Osteocyte (in vitro differentiated cells): ENCODE measurements at regions not wholly inside any gene's neighbourhood (a gene's known extent, or its start where the extent isn't known, plus 50 kb on each side); places are given as distances from the start of the nearest gene placed in this dataset.
A peak's percentile ranks its signal among the peaks of the same experiment; 100 is the strongest.

Source experiments
- DNase-seq: peaks from one replicate; pipeline ENCODE4 v3.0.0; 2021; ENCODE audit warnings: mixed read lengths; ENCODE audit not compliant: unreplicated experiment; ENCODE audit errors: extremely low spot score
- H3K27ac Mint-ChIP-seq: one replicate; pipeline ENCODE4 v1.8.0; 2021; ENCODE audit warnings: mild to moderate bottlenecking, mixed read lengths; ENCODE audit not compliant: unreplicated experiment
- H3K27me3 Mint-ChIP-seq: one replicate; pipeline ENCODE4 v1.8.0; 2021; ENCODE audit warnings: mixed read lengths; ENCODE audit not compliant: unreplicated experiment
- H3K36me3 Mint-ChIP-seq: one replicate; pipeline ENCODE4 v1.8.0; 2021; ENCODE audit warnings: mixed read lengths; ENCODE audit not compliant: unreplicated experiment
- H3K4me1 Mint-ChIP-seq: one replicate; pipeline ENCODE4 v1.8.0; 2021; ENCODE audit warnings: mixed read lengths; ENCODE audit not compliant: unreplicated experiment
- H3K4me3 Mint-ChIP-seq: one replicate; pipeline ENCODE4 v1.8.0; 2021; ENCODE audit warnings: mild to moderate bottlenecking, moderate library complexity, mixed read lengths; ENCODE audit not compliant: unreplicated experiment
- H3K9me3 Mint-ChIP-seq: one replicate; pipeline ENCODE4 v1.8.0; 2021; ENCODE audit warnings: mixed read lengths; ENCODE audit not compliant: unreplicated experiment
- TF ChIP-seq, protein P1 (sequence below): fragments of 200-600 bp; sonication (generic); IDR thresholded peaks from 2 replicates; pipeline ENCODE4 v1.5.0; 2021; ENCODE audit warnings: antibody characterized with exemption, mild to moderate bottlenecking, moderate library complexity

DNA sequence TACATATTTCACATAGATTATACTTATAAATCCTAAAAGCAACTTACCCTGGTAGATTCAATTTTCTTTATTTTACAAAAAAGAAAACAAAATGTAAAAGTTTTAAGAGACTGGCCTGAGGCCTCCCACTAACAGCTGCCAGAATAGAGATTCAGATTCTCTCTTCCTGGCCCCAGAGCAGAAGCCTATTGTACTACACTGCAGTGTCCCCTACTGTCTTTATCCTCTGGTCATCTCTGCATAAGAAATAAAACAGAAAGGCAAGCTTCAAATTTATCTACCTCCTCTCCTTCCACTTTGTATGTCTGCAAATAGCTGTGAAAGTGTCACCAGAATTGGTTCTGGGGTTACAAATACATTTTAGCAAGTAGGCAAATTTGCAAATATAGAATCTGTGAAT, 1004.1 kb upstream of the PCDH9 start:
- no peak overlapping the region for H3K27ac Mint-ChIP-seq
- no peak overlapping the region for H3K4me3 Mint-ChIP-seq
- no peak for DNase-seq
- H3K27me3 Mint-ChIP-seq = no peaks in the 10 kb centered on the region
- H3K4me1 Mint-ChIP-seq = peaks cover 15% of the 10 kb centered on the region
- TF ChIP-seq, protein P1, sequence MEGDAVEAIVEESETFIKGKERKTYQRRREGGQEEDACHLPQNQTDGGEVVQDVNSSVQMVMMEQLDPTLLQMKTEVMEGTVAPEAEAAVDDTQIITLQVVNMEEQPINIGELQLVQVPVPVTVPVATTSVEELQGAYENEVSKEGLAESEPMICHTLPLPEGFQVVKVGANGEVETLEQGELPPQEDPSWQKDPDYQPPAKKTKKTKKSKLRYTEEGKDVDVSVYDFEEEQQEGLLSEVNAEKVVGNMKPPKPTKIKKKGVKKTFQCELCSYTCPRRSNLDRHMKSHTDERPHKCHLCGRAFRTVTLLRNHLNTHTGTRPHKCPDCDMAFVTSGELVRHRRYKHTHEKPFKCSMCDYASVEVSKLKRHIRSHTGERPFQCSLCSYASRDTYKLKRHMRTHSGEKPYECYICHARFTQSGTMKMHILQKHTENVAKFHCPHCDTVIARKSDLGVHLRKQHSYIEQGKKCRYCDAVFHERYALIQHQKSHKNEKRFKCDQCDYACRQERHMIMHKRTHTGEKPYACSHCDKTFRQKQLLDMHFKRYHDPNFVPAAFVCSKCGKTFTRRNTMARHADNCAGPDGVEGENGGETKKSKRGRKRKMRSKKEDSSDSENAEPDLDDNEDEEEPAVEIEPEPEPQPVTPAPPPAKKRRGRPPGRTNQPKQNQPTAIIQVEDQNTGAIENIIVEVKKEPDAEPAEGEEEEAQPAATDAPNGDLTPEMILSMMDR = peak; percentile 65
- H3K9me3 Mint-ChIP-seq = no peaks in the 10 kb centered on the region
- no peaks in the 10 kb centered on the region for H3K36me3 Mint-ChIP-seq

DNA sequence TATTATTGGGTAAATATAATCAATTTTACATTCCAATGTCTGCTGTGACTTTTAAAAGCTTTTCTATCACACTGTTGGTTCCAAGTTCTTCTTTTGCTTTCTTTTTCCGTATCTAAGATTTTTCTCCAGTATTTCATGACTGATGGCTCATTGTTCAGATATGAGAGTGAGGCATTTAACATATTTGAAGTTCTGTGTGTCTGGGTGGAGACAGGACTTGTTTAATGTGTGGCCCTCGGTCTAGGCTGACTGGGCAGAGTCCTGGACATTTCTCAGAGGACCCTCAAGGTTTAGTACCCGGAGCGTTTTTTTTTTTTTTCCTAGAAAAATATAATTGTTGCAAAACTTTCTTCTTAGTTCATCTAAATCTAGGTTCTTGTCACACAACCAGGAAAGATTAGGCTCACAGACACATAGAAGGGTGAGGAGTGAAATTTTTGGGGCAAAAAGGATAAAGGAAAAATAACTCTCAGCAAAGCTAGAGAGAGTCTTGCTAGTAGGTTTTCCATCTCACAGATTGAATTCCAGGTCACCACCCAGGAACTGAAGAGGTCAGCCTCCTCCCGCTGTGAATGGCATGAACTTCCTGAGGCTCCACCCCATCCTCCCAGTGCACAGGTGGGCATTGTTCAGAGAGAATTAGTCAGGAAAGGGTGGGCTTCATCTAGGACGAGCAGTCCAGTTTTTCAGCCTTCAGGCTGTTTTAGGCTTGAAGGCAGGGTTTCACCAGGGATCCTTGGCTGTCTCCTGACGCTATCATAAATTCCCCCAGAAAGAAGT, 1002.4 kb upstream of the PCDH9 start:
- Mint-ChIP-seq H3K9me3 (no peaks in the 10 kb centered on the region), H3K36me3 (no peaks in the 10 kb centered on the region), H3K27ac (peak overlapping the region; percentile 35), H3K4me1 (peaks cover 18% of the 10 kb centered on the region), H3K27me3 (no peaks in the 10 kb centered on the region), H3K4me3 (no peak overlapping the region)
- no peak for DNase-seq
- TF ChIP-seq, protein P1 = no peak

DNA sequence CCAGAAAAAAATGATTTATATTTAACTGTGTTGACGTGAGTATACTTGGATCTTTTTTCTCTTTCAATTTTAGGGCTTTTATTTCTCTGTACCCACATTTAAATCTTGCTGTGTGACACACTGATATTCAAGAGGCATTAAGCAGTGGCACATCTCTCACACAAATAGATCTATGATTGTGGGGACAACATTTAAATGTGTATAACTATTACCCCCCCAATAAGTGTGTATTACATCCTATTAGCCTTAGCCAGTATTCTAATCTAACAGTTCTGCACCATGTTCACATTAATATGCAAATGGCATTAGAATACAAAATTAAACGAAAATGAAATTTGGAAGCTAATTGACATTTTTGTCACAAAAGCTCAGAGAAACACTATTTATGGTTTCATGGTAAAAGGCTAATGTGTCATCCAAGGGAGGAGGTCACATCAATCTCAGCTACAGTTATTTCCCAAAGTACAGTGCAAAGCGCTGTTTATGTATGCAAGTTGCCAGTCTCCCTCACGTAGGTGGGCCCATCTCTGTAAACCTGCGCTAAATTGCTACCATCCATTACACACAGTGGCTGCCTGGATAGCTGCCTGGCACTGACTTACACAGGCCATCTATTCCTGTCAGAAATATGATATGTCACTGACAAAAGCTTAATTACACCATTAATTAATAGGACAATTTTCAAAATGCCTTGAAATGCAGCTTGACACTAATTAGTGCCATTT, 984.7 kb upstream of the PCDH9 start:
- TF ChIP-seq, protein P1 = no peak
- H3K9me3 Mint-ChIP-seq = no peaks in the 10 kb centered on the region
- H3K4me1 Mint-ChIP-seq = no peaks in the 10 kb centered on the region
- no peak overlapping the region for H3K4me3 Mint-ChIP-seq
- H3K27ac Mint-ChIP-seq = no peak overlapping the region
- no peaks in the 10 kb centered on the region for H3K36me3 Mint-ChIP-seq
- peaks cover 4% of the 10 kb centered on the region for H3K27me3 Mint-ChIP-seq
- DNase-seq = no peak

DNA sequence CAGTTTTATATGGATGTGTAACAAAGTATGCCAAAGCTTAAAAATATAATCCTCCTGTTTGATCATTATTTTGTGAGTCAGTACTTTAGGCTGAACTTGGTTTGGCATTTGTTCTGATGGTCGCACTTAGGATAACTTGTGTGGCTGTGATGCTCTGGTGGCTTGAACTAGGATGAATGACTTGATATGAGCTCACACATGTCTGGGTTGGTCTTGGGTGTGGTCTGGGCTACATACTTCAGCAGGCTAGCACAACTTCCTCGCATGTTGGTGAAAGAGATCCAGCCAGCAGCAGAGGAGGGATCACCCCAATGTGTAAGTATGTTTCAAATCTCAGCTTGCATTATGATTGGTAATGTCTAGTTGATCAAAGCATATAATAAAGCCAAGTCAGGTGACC, 969.1 kb upstream of the PCDH9 start:
- DNase-seq = no peak

DNA sequence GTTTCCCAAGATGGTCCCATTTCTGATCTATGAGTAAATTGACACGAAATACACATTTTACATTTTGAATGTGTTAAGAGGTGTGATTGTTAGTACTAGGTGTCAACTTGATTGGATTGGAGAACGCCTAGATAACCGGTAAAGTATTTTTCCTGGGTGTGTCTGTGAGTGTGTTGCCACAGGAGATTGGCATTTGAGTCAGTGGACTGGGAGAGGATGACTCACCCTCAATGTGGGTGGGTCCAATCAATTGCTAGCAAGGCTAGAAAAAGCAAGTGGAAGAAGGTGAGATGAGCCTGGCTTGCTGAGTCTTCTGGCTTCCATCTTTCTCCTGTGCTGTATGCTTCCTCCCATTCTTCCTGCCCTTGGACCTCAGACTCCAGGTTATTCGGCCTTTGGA, 960.7 kb upstream of the PCDH9 start:
- no peaks in the 10 kb centered on the region for H3K9me3 Mint-ChIP-seq
- no peak for DNase-seq
- no peaks in the 10 kb centered on the region for H3K36me3 Mint-ChIP-seq
- H3K27ac Mint-ChIP-seq = no peak overlapping the region
- H3K4me3 Mint-ChIP-seq = no peak overlapping the region
- peaks cover 25% of the 10 kb centered on the region for H3K4me1 Mint-ChIP-seq
- no peaks in the 10 kb centered on the region for H3K27me3 Mint-ChIP-seq
- TF ChIP-seq, protein P1 = no peak

More for the DNA sequence above, 969.1 kb upstream of the PCDH9 start:
- Mint-ChIP-seq H3K4me1 (no peaks in the 10 kb centered on the region), H3K27me3 (no peaks in the 10 kb centered on the region), H3K36me3 (no peaks in the 10 kb centered on the region), H3K9me3 (no peaks in the 10 kb centered on the region), H3K4me3 (no peak overlapping the region), H3K27ac (no peak overlapping the region)
- TF ChIP-seq, protein P1 = no peak
